Spleen (tissue), 7 donors: ENCODE measurements at regions not wholly inside any gene's neighbourhood (a gene's known extent, or its start where the extent isn't known, plus 50 kb on each side); places are given as distances from the start of the nearest gene placed in this dataset.
A peak's percentile ranks its signal among the peaks of the same experiment; 100 is the strongest.

Experiments
- CTCF ChIP-seq, 11 experiments: fragments of 200-600 bp in 7 of 11; fragments of 450-650 bp in 4 of 11; sonication (generic) in 4 of 11; IDR thresholded peaks in 8 of 11; conservative IDR thresholded peaks in 3 of 11; 1 replicate in 7 of 11; 2 replicates in 4 of 11; pipeline versions ENCODE4 v1.4.0 to v1.8.0; 2016 to 2021; ENCODE audit warnings: antibody characterized with exemption in 11 of 11, inconsistent platforms in 4 of 11, mild to moderate bottlenecking in 1 of 11
- POLR2A ChIP-seq, 3 donors: fragments of 450-650 bp; IDR thresholded peaks; one replicate each; pipeline ENCODE4 v1.5.1; 2017; ENCODE audit warnings: antibody characterized with exemption in 3 of 3, mild to moderate bottlenecking in 1 of 3
- POLR2AphosphoS5 ChIP-seq, 3 donors: sonication (generic); formaldehyde crosslinking; IDR thresholded peaks; one replicate each; pipeline ENCODE4 v1.5.1; 2017; ENCODE audit warnings: antibody characterized with exemption in 3 of 3
- donor health status: DM: no; HTN: no; CAD: no; lungs with moderate emphysema.
- donor health status: DM: no; HTN: no; CAD: no.
- donor health status: DM: no; HTN: no; CAD: no.

- no peak for TF ChIP-seq POLR2A (IDR thresholded peaks at IDR 0.05)
- TF ChIP-seq CTCF (IDR thresholded peaks at IDR 0.05 in 8 of 11, conservative IDR thresholded peaks at IDR 0.05 in 3 of 11): no peak
- peak in 1 of 3 donors; percentile 50 for TF ChIP-seq POLR2AphosphoS5 (IDR thresholded peaks at IDR 0.05)
Observed at GRCh38 chr10:11668847-11669610, 57.6 kb upstream of the USP6NL start.
